NCI-H1436 (cell line): ENCODE measurements at regions not wholly inside any gene's neighbourhood (a gene's known extent, or its start where the extent isn't known, plus 50 kb on each side); places are given as distances from the start of the nearest gene placed in this dataset.
"Not testable (repeated sequence)": the region's sequence is repeated elsewhere in the genome, so short reads cannot be mapped to it uniquely, and the experiment has no call there.

ENCODE experiments used
- DNase-seq: peaks from one replicate; lab custom pipeline; 2025; lab: John Stamatoyannopoulos, UW

DNA sequence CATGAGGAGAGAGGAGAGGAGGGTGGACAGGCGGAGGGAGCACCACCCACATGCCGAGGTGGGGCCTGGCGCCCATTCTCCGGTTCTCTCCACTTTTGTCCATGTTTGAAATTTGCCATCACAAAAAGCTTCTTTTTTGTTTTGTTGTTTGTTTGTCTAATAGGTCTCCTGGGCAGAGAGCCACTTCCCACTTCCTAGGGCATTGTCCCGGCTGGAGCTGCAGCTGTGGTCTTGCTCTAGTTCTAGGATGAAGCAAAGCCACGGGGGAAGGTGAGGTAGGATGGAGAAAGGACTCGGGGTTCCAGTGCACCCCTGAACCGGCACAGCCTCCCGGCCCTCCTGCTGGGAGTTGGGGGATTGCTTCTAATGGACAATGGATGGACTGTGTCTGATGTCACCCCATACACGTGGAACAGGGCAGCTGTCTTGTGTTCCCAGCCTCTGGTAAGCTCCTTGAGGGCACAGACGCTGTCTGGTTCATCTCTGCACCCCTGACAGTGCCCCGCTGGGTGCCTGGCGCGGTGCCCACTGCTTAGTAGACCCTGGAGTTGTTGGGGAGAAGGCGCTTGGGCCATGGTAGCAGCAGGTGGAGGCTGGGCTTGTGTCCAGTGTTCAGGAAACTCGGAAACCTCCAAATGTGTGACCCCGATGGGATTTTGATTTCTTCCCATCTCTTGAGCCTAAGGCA is 278.4 kb downstream of the NDUFA10 start:
- no peak for DNase-seq

DNA sequence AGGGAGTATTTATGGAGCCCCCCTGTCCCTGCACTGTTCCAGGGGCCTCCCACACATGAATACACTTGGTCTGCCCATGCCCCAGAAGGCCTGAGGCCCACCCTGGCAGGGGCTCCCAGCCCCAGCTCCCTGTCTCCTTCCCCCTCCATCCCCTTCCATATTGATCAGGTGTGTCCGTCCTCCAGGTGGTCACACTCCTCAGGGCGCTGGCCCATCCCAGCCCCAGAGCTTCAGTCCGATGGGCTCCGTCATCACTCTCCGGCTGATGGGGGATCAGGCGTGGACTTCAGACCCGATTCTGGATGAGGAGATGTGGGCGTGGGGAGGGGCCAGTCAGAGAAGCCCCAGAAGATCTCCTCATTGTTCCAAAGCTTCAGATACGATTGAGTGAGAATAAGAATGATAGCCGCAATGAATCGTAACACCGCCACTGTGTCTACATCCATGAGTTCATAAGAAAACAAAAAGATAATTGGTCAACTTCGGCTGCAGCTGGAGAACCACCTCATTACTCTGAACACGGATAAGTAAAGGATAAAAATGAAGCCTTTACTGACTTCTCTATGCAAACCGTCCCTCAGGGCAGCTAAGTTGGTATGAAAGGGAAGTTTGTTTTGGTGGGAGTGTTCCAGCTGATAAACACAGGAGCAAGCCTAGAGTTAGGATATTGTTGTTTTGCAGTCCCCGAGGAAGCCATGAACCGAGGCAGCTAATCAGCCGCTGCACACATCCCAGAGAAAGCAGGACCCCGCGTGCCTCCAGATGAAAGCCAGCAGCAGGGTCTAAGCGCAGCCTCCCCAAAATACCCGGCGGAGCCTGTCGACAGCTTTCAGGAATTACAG is 279.5 kb downstream of the NDUFA10 start:
- DNase-seq, result no peak

DNA sequence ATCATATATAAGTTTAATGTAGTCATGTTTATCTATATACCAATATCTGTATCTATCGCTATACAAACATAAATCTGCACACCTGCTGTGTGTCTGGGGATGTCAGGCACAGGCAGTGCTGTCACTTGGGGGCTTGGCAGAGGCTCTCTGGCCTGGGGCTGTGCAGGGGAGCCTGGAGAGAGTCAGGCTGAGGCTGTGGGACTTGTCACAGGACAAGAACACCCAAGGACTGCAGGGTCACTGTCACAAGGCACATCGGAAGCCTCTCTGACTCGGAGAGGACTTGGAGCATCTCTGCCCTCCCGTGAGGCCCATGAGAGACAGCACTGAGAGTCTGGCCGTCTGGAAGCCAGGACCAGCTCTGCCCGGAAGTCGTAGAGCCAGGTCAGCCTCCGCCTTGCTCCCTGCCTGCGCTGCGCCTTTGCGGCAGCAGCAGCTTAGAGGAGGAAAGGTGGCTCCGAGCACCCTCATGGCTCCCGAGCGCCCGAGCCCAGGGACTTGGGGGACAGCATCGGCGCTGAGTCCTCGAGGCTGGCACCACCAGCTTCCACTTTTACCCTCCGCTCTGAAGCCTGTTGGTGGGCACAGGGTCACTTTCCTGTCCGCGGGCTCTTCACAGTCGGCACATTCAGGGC is 280.3 kb downstream of the NDUFA10 start:
- DNase-seq, result no peak

DNA sequence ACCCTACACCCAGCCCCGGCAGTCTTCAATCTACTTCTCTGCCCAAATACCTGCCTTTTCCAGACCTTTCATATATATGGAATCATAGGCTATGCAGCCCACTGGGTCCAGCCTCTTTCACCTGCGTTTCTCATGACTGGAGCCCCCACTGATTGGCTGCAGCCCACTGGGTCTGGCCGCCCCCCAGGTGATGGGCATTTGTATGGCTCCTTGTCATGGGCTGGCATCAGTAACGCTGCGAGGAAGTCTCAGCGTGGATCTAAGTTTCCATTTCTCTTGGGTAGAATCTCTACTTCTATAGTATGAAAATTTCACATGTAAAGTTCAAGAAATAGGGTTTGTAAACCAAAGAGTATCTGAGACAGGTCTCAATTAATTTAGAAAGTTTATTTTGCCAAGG is 281.9 kb downstream of the NDUFA10 start:
- DNase-seq, result no peak

DNA sequence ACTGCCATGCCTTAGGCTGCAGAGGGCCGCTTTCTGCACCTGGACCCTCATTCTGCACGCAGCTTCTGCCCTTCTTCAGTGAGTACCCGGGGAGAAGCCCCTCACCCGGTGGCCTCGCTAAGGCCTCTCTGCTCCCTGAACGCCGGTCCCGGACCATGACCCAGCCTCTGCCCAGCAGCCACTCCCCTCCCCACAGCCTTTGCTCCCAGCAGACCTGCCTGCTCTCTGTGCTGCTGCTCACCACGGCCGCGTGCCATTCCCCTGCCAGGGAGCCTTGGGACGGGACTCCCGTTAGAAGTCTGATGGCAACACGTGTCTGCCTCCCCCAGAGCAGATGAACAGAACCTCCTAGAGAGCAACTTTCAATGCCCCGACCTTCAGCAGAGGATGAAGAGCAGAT is 282.8 kb downstream of the NDUFA10 start:
- DNase-seq, result no peak

DNA sequence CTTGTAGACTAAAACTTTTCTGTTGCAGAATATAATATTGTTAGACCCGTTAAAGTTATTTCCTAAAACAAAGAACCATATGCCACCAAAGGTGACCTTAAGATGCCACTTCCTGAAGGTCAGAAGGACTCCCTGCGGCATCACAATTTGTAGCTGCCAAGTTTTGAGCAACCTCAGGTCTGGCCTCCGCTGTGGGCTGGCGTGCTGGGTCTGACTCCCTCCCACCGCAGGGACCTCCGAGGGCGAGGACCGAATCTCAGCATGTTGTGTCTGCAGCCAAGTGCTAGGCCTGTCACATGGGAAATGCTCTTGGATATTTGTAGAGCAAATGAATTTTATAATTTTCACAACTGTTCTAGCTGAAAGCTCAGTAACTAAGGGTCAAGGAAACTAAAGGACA is 285.9 kb downstream of the NDUFA10 start:
- no peak for DNase-seq

DNA sequence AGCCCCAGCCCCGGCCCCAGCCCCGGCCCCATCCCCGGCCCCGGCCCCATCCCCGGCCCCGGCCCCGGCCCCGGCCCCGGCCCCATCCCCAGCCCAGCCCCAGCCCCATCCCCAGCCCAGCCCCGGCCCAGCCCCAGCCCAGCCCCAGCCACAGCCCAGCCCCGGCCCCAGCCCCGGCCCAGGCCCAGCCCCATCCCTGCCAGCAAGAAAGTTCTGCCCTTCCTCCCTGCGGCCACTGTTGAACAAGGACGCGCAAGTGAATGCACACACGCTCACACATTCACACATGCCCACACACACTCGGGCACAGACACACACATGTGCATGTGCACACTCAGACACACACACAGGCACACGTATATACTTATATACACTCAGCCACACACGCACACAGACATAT is 287.0 kb downstream of the NDUFA10 start:
- DNase-seq, result no peak

DNA sequence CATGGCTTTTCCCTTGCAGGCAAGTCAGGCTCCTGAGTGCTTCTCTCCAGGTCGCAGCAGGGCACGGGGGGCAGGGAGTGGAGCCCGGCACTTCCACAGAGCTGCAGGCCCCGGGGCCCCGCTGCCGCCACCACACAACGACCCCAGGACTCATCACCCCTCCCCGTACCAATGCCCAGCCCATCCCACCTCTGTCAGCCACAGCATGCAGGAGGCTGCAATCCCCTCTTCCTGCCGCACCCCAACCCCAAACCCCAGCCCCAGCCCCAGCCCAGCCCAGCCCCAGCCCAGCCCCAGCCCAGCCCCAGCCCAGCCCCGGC is 288.0 kb downstream of the NDUFA10 start:
- no peak for DNase-seq

DNA sequence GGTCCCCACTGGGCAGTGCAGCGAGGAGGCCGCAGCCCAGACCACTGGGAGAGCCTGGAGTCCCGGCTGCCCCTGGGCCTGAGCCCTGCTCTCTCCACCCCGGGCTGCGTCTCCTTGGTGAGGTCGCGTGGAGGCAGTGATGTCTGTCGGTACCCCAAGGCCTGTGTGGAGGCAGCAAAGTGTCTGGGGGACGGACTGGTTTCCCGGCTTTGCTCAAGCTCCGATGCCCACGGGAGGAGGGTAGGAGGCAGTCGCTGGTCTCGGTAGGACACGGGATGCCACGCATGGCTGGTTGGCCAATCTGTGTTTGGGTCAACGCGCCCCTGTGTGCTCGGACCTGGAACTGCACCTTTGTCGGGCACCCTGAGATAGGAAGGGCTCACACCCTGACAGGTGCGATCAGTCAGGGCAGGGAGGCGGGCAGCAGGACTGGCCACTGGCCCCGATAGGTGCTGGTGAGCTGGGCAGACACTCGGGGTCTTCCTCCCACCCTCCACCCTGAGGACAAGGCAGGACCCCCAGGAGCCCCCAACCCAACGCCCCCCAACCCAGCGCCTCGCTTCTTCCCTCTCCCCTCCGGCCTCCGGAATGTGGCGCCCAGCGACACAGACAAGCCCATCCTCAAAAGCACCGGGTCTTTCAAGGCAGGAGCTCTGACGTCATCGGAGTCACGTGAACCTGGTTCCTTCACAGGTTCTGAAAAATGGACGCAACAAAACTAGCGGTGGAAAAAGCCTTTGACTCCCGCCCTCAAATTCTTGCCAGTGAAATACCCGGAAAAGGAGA is 288.6 kb downstream of the NDUFA10 start:
- DNase-seq, result no peak

DNA sequence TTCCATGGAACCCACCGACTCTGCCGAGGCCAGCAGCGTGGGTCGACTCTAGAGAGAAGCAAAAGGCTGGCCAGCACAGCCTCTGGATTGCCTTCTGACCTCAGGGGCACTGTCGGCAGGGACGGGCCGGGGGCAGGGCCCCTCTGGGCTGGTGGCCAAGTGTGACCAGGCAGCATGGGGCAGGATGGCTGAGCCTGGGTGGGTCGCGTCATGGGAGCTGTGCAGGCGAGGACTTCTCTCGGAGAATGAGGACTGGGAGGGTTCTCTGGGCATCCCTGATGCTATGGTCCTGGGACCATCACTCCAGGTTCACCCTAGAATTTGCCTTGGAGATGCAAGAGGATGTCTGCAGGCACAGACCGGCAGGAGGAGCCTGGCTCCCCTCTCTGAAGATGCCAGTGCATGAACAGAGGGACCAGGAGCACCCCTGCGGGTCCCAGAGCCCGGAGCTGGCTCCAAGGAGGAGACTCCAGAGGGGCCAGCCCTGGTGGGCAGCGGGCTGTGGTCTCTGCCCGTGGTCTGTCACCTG is 289.2 kb downstream of the NDUFA10 start:
- no peak for DNase-seq

DNA sequence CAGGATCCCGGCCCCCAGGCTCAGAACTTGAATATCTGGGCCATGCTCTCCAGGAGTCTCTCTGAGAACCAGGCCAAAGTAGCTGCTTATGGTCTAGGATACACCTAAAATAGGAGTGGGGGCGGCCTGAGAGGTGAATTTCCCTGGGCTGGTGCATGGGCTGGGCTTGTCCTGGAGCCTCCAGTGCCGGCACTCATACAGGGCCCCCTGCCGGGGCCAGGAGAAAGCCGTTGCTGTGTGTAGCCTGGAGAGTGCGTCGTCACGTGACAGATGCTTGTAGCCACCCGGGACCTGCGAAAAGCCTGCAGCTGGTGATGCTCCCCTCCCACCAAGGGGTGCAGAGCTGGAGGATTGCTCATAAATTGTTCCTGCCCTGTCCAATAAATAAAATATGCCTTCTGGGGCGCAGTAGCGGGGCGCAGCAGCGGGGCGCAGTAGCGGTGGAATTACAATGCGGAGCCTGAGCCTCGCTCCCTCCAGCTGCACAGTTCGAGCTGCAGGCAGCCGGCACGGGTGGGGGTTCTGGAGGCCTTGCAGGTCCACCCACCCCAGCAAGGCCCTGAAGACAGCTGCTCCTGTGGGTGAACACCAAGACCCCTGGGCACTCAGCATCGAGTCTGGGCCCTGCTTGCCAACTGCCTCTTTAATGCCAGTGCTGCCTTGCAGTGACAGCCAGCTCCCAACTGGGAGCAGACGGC is 289.9 kb downstream of the NDUFA10 start:
- peak; percentile 21 for DNase-seq

DNA sequence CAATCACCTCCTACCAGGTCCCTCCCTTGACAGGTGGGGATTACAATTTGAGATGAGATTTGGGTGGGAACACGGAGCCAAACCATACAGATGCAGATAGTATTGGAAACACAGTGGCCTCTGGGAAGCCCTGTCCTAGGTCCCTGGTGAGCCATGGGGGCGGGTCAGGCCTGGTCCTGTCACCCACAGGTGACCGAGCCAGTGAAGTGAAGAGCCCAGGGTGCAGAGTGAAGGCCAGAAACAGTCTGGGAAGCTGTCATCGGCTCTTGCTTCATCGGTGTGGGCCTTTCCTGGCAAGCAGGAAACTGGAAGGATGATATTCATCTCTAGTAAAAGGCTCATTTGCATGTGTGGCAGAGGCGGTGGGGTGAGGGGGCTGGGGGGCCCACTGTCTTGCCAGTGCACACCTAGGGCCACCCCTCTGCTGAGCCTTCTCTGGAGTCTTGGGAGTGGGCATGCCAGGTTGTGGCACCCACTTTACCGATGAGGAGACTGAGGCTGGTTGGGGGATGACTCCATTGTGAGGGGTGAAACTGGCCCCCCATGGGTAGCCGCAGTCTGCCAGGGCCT is 290.6 kb downstream of the NDUFA10 start:
- DNase-seq, result no peak

DNA sequence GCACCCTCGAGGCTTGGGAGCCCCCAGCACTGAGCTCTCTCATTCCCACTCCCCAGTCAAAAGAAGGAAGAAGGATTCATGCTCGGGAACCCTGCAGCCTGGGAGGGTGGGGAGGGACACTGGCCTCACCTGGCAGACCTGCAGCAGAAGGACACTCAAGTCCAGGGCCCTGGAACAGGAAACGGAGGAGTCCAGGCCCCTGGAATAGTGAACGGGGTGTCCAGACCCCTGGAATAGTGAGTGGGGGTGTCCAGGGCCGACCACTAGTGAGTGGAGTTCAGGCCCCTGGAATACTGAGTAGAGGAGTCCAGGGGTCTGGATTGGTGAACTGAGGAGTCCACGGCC is 292.5 kb downstream of the NDUFA10 start:
- DNase-seq, result no peak

DNA sequence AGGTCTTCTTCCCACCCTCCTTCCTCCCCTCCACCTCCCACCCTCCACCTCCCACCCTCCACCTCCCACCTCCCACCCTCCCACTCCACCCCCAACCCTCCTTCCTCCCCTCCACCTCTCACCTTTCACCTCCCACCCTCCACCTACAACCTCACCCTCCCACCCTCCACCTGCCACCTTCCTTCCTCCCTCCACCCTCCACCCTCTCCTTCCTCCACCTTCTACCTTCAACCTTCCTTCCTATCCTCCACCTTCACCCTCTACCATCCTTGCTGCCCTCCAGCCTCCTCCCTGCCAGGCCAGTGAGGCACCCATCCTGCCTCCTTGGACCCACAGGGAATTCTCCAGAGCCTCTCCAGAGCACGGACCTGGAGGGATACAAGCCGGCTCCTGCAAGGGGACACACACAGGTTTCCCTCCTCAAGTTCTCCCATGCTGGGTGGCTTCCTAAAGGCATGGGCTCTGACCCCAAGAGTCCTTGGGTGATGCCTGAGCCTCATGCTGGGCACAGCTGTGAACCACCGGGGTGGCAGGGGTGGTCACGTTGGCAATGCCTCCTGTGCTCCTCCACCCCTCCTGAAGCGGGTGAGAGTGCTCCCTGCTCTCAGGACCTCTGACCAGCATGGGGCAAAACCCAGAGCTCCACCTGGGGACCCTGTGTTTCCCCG is 293.0 kb downstream of the NDUFA10 start:
- no peak for DNase-seq

DNA sequence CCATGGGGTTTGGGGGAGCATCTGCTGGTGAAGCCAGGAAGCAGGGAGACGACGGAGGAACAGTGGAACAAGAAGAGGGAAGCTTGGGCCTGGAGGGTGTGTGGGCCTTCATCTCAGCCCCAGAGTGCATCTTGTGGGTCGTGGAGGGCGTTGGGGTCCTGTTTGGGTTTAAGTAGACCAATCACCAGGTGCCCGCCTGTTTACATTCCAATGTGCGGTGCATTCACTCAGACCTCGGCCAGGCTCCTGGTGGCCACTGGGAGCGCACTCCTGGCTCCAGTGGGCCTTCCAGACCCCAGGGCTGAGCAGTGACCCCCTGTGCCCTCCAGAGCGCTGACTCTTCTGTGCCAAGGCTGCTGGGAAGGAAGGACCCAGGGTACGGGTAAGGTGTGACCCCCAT is 293.7 kb downstream of the NDUFA10 start:
- no peak for DNase-seq

DNA sequence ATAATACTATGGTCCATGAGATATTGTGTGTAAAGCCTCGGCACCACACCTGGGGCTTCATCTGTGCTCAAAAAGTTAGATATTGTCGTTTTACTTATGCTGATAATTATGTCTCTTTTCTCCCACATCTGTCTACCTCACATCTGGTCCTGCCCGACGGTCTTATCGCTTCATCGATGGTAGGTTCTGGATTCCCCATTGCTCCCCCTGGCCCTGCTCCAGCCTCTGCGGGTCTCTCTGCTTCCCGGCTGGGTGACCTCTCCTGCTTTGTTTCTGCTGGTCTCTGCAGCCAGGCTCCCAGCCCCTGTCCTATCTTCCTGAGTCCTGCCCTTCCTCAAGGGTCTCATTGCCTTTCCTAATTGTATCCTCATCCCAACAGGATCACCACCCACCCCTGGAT is 294.2 kb downstream of the NDUFA10 start:
- DNase-seq, result no peak

DNA sequence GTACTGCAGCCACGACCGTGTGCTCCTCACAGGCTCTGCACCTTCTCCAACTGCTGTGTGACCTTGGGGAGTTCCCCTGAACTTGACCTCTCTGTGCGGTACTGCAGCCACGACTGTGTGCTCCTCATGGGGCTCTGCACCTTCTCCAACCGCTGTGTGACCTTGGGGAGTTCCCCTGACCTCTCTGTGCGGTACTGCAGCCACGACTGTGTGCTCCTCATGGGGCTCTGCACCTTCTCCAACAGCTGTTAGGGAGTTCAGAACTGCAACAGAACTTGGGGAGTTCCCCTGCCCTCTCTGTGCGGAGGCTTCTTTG is 294.6 kb downstream of the NDUFA10 start:
- DNase-seq, result not testable (repeated sequence)

DNA sequence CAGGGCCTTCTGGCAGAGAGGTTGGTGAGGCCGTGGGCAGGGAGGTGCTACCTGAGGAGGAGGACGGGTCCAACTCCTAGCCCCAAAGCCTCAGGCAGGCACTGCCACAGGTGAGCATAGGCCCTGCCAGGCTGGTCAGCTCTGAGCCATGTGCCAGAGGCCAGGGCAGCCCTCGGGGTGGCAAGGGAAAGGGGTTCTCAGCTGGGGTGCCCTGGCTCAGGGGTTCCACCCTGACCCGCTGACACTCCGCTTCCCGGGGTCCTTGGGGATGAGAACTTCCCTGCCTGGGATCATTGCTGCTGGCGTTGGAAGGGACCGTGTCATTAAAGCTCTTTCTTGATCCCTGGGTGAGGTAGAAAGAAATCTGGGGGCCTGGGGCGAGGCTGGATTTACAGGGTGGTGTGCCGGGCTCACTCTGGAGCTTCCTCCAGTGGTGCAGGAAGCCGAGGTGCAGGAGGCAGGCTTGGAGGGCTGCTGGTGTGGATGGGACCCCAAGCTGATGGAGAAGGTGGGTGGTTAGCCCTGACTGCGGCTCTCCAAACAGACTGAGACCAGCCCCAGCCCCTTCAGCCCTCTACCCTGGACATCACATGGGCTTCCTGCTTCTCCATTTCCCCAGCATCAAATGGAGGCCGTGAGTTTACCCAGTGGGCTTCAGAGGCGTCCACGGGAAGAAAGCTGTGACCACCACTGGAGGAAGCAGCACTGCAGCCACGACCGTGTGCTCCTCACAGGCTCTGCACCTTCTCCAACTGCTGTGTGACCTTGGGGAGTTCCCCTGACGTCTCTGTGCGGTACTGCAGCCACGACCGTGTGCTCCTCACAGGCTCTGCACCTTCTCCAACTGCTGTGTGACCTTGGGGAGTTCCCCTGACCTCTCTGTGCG is 295.2 kb downstream of the NDUFA10 start:
- no peak for DNase-seq

DNA sequence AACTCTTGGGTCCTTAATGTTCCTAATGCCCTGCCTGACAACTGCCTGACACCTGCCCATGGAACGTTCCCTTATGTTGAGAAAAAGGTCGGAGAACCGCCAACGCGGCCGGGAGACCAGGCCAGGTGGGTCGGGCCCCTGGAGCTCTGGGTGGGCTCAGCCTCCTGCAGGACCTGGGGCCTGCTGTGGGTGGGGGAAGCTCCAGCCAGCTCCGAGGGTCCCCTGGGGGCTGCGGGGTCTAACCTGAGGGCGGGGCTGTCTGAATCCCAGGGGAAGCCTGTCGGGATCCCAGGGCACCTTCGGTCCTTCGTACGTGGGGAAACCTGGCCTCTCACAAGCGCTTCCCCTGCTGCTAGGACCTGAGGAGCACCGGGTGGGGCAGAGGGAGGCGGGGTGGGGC is 296.0 kb downstream of the NDUFA10 start:
- DNase-seq, result no peak

DNA sequence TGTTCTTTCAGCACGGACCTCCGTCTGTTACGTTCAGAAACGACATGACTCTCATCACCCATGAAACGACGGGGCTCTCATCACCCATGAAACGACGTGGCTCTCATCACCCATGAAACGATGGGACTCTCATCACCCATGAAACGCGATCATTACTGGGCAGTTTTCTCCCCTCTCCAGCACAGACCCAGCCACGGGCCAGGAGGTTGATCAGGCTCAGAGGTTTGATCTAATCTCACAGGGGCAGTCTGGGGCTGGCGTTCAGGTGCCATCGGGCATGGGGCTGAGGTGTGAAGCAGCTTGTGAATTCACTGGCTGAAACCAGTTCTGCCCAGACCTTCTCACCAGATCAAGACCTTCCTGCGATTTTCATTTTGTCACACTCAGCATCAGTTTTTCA is 296.4 kb downstream of the NDUFA10 start:
- no peak for DNase-seq
